SK-N-MC (cell line): ENCODE measurements at regions not wholly inside any gene's neighbourhood (a gene's known extent, or its start where the extent isn't known, plus 50 kb on each side); places are given as distances from the start of the nearest gene placed in this dataset.

ENCODE experiments used
- DNase-seq: peaks from one replicate; pipeline ENCODE4 v3.0.0-alpha.2; 2011; ENCODE audit warnings: low read depth, low spot score
- H3K27ac ChIP-seq: fragments of 200-600 bp; sonication (generic); 2 replicates; pipeline ENCODE4 v1.5.1; 2016; ENCODE audit warnings: mixed run types
- H3K36me3 ChIP-seq: fragments of 200-600 bp; sonication (generic); 2 replicates; pipeline ENCODE4 v1.6.1; 2017; ENCODE audit warnings: antibody characterized with exemption, low read length, mixed read lengths; ENCODE audit not compliant: insufficient read depth
- H3K4me3 ChIP-seq: fragments of 200-600 bp; sonication (generic); 2 replicates; pipeline ENCODE4 v1.5.1; 2016
- H3K9ac ChIP-seq: fragments of 200-600 bp; sonication (generic); 2 replicates; pipeline ENCODE4 v1.8.0; 2017; ENCODE audit warnings: mixed run types, mixed read lengths; ENCODE audit not compliant: insufficient read length
- H3K9me3 ChIP-seq: fragments of 200-600 bp; sonication (generic); 2 replicates; pipeline ENCODE4 v1.6.1; 2017; ENCODE audit warnings: low read depth, mild to moderate bottlenecking, antibody characterized with exemption, low read length, moderate library complexity, mixed read lengths
- EZH2 ChIP-seq: fragments of 200-600 bp; sonication (generic); IDR thresholded peaks from one replicate; pipeline ENCODE4 v1.6.1; 2017; ENCODE audit warnings: antibody characterized with exemption
- FOXP2 ChIP-seq: optimal IDR thresholded peaks from 2 replicates; pipeline ENCODE3; 2011; ENCODE audit warnings: mild to moderate bottlenecking, moderate library complexity; ENCODE audit not compliant: insufficient read depth; ENCODE audit errors: extremely low read length, control extremely low read depth
- POLR2AphosphoS5 ChIP-seq: IDR thresholded peaks from 2 replicates; pipeline ENCODE4 v1.6.1; 2012; ENCODE audit warnings: mild to moderate bottlenecking, low read depth, low read length, borderline replicate concordance

GRCh38 chr11:23336961-23337360 is 476.7 kb upstream of the CCDC179 start:
- no peaks in the 10 kb centered on the region for H3K36me3 ChIP-seq
- DNase-seq: no peak
- no peaks in the 10 kb centered on the region for H3K9me3 ChIP-seq
- H3K27ac ChIP-seq: no peak overlapping the region
- no peak overlapping the region for H3K4me3 ChIP-seq
- no peak overlapping the region for H3K9ac ChIP-seq
- TF ChIP-seq FOXP2: no peak
- no peak for TF ChIP-seq EZH2
- no peak for TF ChIP-seq POLR2AphosphoS5

- no peak overlapping the region for H3K27ac ChIP-seq
- no peak for DNase-seq
- H3K36me3 ChIP-seq: no peaks in the 10 kb centered on the region
- no peak for TF ChIP-seq EZH2
- TF ChIP-seq FOXP2: no peak
- no peak for TF ChIP-seq POLR2AphosphoS5
- no peak overlapping the region for H3K4me3 ChIP-seq
- no peak overlapping the region for H3K9ac ChIP-seq
- H3K9me3 ChIP-seq: no peaks in the 10 kb centered on the region
Measured at GRCh38 chr11:23353611-23354010, 493.3 kb upstream of the CCDC179 start.

- DNase-seq: no peak
- H3K4me3 ChIP-seq: no peak overlapping the region
- no peak overlapping the region for H3K9ac ChIP-seq
- H3K36me3 ChIP-seq: no peaks in the 10 kb centered on the region
- H3K9me3 ChIP-seq: no peaks in the 10 kb centered on the region
- TF ChIP-seq EZH2: no peak
- no peak for TF ChIP-seq POLR2AphosphoS5
- no peak for TF ChIP-seq FOXP2
- no peak overlapping the region for H3K27ac ChIP-seq
Measured at GRCh38 chr11:23359297-23359696, 499.0 kb upstream of the CCDC179 start.

GRCh38 chr11:23364076-23364475 is 503.8 kb upstream of the CCDC179 start:
- H3K27ac ChIP-seq: no peak overlapping the region
- TF ChIP-seq POLR2AphosphoS5 (no peak), EZH2 (no peak), FOXP2 (no peak)
- H3K9ac ChIP-seq: no peak overlapping the region
- no peak overlapping the region for H3K4me3 ChIP-seq
- H3K9me3 ChIP-seq: no peaks in the 10 kb centered on the region
- H3K36me3 ChIP-seq: no peaks in the 10 kb centered on the region
- DNase-seq: no peak

DNA sequence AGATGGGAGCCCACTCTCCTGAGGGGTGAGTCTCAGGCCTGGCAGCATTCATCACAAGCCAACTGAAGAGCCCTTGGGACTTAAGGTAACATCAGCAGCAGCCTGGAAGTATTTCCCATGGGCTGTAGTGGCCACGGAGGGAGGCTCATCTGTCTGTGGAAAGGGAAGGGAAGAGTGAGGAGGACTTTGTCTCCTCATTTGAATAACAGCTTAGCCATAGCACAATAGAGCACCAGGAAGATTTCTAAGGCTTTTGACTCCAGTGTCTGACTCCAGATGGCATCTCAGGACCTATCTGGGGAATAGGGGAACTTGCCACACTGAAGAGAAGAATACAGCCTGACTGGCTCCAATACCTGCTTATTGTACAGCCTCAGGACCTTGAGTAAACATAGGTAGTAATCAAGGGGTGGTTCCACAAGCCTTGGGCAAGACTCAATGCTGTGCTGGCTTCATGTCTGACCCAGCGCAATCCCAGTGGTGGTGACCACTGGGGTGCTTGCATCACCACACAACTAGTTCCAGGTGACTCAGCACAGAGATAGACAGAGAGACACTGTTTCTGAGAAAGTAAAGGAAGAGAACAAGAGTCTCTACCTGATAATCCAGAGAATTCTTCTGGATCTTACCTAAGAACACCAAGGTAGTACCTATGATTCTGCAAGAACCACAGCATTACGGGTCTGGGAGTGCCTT is 510.5 kb upstream of the CCDC179 start:
- Histone ChIP-seq H3K36me3 (no peaks in the 10 kb centered on the region), H3K9me3 (no peaks in the 10 kb centered on the region), H3K27ac (no peak overlapping the region), H3K4me3 (no peak overlapping the region), H3K9ac (no peak overlapping the region)
- TF ChIP-seq FOXP2 (no peak), POLR2AphosphoS5 (no peak), EZH2 (no peak)
- no peak for DNase-seq

DNA sequence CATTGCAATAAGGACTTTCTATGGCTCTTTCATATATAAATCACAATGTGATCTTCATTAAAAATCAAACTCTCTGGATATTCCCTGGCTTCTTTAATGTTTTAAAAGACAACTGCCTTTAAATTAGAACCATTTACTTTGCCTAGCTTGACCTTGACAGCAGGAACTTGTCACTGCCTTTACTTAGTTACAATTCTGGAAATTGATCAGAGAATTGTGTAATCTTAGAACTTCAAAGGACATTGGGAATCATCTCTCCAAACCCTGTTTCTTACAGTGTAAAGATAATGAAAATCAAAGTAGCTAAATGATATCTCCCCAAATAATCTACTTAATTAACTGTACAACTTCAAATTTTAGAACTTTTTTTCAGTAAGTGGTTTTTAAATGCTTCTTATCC is 517.6 kb upstream of the CCDC179 start:
- no peak overlapping the region for H3K9ac ChIP-seq
- H3K36me3 ChIP-seq: no peaks in the 10 kb centered on the region
- H3K4me3 ChIP-seq: no peak overlapping the region
- TF ChIP-seq FOXP2: no peak
- no peak for TF ChIP-seq EZH2
- no peak for TF ChIP-seq POLR2AphosphoS5
- no peaks in the 10 kb centered on the region for H3K9me3 ChIP-seq
- no peak for DNase-seq
- H3K27ac ChIP-seq: no peak overlapping the region

- Histone ChIP-seq H3K4me3 (no peak overlapping the region), H3K9ac (no peak overlapping the region), H3K27ac (no peak overlapping the region), H3K9me3 (no peaks in the 10 kb centered on the region), H3K36me3 (no peaks in the 10 kb centered on the region)
- no peak for TF ChIP-seq POLR2AphosphoS5
- no peak for TF ChIP-seq EZH2
- TF ChIP-seq FOXP2: no peak
- DNase-seq: no peak
Measured at GRCh38 chr11:23391031-23391430, 530.8 kb upstream of the CCDC179 start.

- Histone ChIP-seq H3K9ac (no peak overlapping the region), H3K9me3 (no peaks in the 10 kb centered on the region), H3K27ac (no peak overlapping the region), H3K4me3 (no peak overlapping the region), H3K36me3 (no peaks in the 10 kb centered on the region)
- no peak for DNase-seq
- TF ChIP-seq EZH2 (no peak), POLR2AphosphoS5 (no peak), FOXP2 (no peak)
Measured at GRCh38 chr11:23398052-23398451, 537.8 kb upstream of the CCDC179 start.

DNA sequence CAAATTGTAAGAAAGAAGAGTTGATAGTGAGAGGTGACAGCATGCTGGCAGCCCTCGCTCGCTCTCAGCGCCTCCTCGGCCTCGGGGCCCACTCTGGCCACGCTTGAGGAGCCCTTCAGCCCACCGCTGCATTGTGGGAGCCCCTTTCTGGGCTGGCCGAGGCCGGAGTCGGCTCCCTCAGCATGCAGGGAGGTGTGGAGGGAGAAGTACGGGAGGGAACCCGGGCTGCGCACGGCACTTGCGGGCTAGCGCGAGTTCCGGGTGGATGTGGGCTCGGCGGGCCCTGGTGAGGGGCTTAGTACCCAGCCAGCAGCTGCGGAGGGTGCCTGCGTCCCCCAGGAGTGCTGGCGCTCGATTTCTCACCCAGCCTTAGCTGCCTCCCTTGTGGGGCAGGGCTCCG is 539.7 kb upstream of the CCDC179 start:
- no peak for DNase-seq
- Histone ChIP-seq H3K27ac (no peak overlapping the region), H3K4me3 (no peak overlapping the region), H3K9me3 (no peaks in the 10 kb centered on the region), H3K36me3 (no peaks in the 10 kb centered on the region), H3K9ac (no peak overlapping the region)
- no peak for TF ChIP-seq EZH2
- TF ChIP-seq POLR2AphosphoS5: no peak
- no peak for TF ChIP-seq FOXP2
